ENCODE measurements at regions not wholly inside any gene's neighbourhood (a gene's known extent, or its start where the extent isn't known, plus 50 kb on each side); places are given as distances from the start of the nearest gene placed in this dataset.

DNA sequence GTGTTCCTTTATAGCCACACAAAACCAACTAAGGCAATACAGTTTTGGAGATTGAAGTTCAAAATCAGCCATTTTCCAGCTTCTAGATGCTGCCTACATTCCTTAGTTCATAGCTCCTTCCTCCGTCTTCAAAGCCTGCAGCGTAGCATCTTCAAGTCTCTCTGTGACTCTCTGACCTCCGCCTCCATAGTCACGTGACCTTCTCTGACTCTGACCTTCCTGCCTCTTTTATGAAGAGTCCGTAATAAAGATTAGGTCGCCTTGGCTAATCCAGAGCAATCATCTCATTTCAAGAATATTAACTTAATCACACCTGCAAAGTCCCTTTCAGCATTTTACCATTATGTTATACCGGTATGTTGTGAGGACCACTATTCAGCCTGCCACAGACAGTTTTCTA is 60.4 kb downstream of the ZCCHC12 start:
- Histone ChIP-seq H3K4me3 (ENCODE audit: low read depth in 1 of 3, low read length in 3 of 3) (no peak overlapping the region), H3K27ac (ENCODE audit: low read depth in 1 of 2, low read length in 2 of 2) (peak overlapping the region in 1 of 2 donors; percentile 54), H3K4me1 (ENCODE audit: control insufficient read depth in 4 of 4, insufficient read depth in 4 of 4, low read length in 3 of 4) (no peaks in the 10 kb centered on the region), H3K9ac (ENCODE audit: low read depth in 1 of 2, low read length in 2 of 2) (no peak overlapping the region), H3K27me3 (ENCODE audit: control insufficient read depth in 4 of 4, insufficient read depth in 4 of 4, low read length in 3 of 4) (no peaks in the 10 kb centered on the region), H3K36me3 (ENCODE audit: control insufficient read depth in 4 of 4, insufficient read depth in 3 of 4, low read depth in 1 of 4, low read length in 3 of 4) (no peaks in the 10 kb centered on the region), H3K9me3 (ENCODE audit: control insufficient read depth in 4 of 4, low read length in 3 of 4) (no peaks in the 10 kb centered on the region)
- WGBS = 85% methylated on average over 7 of the region's 7 CpGs
- DNase-seq (ENCODE audit: low spot score) = no peak
- TF ChIP-seq GABPA (IDR thresholded peaks at IDR 0.05 in 1 of 2, conservative IDR thresholded peaks at IDR 0.05 in 1 of 2) (no peak), HNF4A (conservative IDR thresholded peaks at IDR 0.05) (no peak), RXRA (IDR thresholded peaks at IDR 0.05) (no peak), SP1 (IDR thresholded peaks at IDR 0.05) (no peak), NR2F2 (IDR thresholded peaks at IDR 0.05) (no peak), CTCF (IDR thresholded peaks at IDR 0.05; ENCODE audit: low read depth, low read length, missing input control) (no peak), TAF1 (conservative IDR thresholded peaks at IDR 0.05) (no peak), ZBTB33 (IDR thresholded peaks at IDR 0.05) (no peak), RAD21 (IDR thresholded peaks at IDR 0.05) (no peak), JUND (IDR thresholded peaks at IDR 0.05) (no peak), FOXA1 (IDR thresholded peaks at IDR 0.05) (no peak), FOXA2 (IDR thresholded peaks at IDR 0.05) (no peak), HNF4G (IDR thresholded peaks at IDR 0.05) (no peak)
- TF ChIP-seq, protein P1, sequence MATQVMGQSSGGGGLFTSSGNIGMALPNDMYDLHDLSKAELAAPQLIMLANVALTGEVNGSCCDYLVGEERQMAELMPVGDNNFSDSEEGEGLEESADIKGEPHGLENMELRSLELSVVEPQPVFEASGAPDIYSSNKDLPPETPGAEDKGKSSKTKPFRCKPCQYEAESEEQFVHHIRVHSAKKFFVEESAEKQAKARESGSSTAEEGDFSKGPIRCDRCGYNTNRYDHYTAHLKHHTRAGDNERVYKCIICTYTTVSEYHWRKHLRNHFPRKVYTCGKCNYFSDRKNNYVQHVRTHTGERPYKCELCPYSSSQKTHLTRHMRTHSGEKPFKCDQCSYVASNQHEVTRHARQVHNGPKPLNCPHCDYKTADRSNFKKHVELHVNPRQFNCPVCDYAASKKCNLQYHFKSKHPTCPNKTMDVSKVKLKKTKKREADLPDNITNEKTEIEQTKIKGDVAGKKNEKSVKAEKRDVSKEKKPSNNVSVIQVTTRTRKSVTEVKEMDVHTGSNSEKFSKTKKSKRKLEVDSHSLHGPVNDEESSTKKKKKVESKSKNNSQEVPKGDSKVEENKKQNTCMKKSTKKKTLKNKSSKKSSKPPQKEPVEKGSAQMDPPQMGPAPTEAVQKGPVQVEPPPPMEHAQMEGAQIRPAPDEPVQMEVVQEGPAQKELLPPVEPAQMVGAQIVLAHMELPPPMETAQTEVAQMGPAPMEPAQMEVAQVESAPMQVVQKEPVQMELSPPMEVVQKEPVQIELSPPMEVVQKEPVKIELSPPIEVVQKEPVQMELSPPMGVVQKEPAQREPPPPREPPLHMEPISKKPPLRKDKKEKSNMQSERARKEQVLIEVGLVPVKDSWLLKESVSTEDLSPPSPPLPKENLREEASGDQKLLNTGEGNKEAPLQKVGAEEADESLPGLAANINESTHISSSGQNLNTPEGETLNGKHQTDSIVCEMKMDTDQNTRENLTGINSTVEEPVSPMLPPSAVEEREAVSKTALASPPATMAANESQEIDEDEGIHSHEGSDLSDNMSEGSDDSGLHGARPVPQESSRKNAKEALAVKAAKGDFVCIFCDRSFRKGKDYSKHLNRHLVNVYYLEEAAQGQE (IDR thresholded peaks at IDR 0.05) = no peak
- TF ChIP-seq, protein P2, sequence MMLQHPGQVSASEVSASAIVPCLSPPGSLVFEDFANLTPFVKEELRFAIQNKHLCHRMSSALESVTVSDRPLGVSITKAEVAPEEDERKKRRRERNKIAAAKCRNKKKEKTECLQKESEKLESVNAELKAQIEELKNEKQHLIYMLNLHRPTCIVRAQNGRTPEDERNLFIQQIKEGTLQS (IDR thresholded peaks at IDR 0.05) = no peak
- TF ChIP-seq, protein P3, sequence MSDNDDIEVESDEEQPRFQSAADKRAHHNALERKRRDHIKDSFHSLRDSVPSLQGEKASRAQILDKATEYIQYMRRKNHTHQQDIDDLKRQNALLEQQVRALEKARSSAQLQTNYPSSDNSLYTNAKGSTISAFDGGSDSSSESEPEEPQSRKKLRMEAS (IDR thresholded peaks at IDR 0.05) = no peak

DNA sequence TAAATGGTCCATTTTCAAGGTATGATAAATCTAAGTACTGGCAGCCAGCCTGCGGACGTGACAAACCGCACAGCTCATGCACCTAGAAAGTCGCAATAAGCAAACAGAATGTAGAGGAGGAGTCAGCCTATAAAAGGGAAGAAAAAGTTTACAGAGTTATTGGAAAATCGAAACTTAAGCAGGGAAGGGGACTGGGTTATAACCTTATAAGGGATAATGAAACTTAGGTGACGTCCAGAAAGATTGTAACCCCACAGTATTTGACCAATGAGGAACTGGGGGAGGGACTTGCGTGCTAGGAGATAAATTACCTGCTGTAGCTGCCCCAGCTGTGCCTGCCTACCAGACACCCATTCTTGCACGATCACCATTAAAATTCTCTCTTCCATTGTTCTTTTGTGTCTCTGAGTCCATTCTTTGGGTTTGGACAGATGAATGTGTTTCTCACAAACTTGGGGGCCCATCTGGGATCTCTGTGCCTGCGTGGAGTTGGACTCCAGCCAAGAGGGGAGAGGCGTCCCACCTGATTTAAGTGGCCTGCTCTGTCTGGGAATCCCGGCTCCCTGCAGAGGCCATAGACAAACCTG is 61.0 kb downstream of the ZCCHC12 start:
- Histone ChIP-seq H3K9ac (ENCODE audit: low read depth in 1 of 2, low read length in 2 of 2) (no peak overlapping the region), H3K9me3 (ENCODE audit: control insufficient read depth in 4 of 4, low read length in 3 of 4) (no peaks in the 10 kb centered on the region), H3K4me1 (ENCODE audit: control insufficient read depth in 4 of 4, insufficient read depth in 4 of 4, low read length in 3 of 4) (no peaks in the 10 kb centered on the region), H3K36me3 (ENCODE audit: control insufficient read depth in 4 of 4, insufficient read depth in 3 of 4, low read depth in 1 of 4, low read length in 3 of 4) (no peaks in the 10 kb centered on the region), H3K27me3 (ENCODE audit: control insufficient read depth in 4 of 4, insufficient read depth in 4 of 4, low read length in 3 of 4) (no peaks in the 10 kb centered on the region), H3K27ac (ENCODE audit: low read depth in 1 of 2, low read length in 2 of 2) (peak overlapping the region; percentile 50 to 65), H3K4me3 (ENCODE audit: low read depth in 1 of 3, low read length in 3 of 3) (no peak overlapping the region)
- DNase-seq (ENCODE audit: low spot score) = no peak
- WGBS = 75% methylated on average over 11 of the region's 11 CpGs
- peak in 1 of 2 donors; percentile 20 for TF ChIP-seq RXRA (IDR thresholded peaks at IDR 0.05)
- no peak for TF ChIP-seq CTCF (IDR thresholded peaks at IDR 0.05; ENCODE audit: low read depth, low read length, missing input control)
- TF ChIP-seq, protein P1 (IDR thresholded peaks at IDR 0.05) = peak; percentile 31
- no peak for TF ChIP-seq RAD21 (IDR thresholded peaks at IDR 0.05)
- TF ChIP-seq JUND (IDR thresholded peaks at IDR 0.05) = no peak
- peak; percentile 41 for TF ChIP-seq YY1 (IDR thresholded peaks at IDR 0.05)
